HG02759 (cell line): ENCODE measurements at regions not wholly inside any gene's neighbourhood (a gene's known extent, or its start where the extent isn't known, plus 50 kb on each side); places are given as distances from the start of the nearest gene placed in this dataset.

Experiments used
- ATAC-seq: cut with Tn5 transposase; IDR thresholded peaks from one replicate; pipeline ENCODE4 v1.9.1; 2021; ENCODE audit warnings: mild to moderate bottlenecking, moderate library complexity; ENCODE audit not compliant: unreplicated experiment

DNA sequence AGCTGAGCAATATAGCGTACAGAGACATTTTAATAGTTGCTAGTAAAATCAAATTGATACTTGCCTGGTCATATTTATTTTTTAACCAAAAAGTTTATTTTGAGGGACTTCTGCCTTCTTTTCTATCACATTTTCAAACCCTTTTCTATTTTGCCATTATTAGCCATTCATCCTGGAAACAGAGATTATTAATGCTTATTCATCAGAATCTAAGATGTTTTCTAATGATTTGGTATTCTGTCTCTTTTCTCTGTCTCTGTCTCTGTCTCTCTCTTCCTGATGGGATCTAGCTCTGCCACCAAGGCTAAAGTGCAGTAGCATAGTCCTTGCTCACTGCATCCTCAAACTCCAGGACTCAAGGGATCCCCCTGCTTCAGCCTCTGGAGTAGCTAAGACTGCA lies 871.3 kb upstream of the CDH8 start:
- ATAC-seq: no peak

DNA sequence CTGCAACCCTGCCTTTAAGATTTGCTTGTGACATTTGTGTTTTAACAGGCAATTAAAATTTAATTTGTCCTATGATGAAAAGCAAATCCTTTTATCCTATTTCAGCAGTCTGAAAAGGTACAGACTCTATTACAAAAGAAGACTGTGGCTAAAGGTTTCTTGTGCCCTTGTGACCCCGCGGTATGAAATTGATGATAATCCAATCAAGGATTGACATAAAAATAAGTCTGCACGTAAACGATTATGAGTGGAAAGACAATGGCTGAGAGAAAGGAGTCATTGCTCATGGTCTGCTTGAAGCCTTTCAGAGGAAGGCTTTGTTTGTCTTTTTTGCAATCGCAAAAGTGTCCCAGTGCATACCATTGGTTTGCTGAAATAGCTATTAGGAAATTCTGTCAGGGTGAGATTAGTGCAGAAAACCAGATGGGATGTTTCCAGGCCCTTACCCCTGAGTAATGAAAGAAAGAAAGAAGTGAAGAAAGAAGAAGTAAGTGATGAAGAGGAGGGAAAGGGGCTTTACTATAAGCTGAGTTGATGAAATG lies 867.8 kb upstream of the CDH8 start:
- ATAC-seq: no peak

GRCh38 chr16:62899737-62900136 lies 863.5 kb upstream of the CDH8 start:
- no peak for ATAC-seq

DNA sequence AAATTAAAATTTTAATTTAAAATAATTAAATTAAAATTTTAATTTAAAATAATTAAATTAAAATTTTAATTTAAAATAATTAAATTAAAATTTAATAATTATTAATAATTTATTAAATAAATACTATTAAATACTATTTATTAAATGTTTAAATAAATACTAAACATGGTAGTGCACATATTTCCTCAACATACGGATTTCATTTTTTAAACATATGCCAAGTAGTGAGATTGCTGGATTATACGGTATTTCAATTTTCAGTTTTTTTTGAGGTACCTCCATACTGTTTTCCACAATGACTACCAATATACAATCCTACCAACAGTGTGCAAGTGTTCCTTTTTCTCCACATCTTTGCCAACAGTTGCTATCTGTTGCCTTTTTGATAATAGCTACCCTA lies 852.9 kb upstream of the CDH8 start:
- no peak for ATAC-seq

- no peak for ATAC-seq
Observed at GRCh38 chr16:62883509-62883908, 847.3 kb upstream of the CDH8 start.

DNA sequence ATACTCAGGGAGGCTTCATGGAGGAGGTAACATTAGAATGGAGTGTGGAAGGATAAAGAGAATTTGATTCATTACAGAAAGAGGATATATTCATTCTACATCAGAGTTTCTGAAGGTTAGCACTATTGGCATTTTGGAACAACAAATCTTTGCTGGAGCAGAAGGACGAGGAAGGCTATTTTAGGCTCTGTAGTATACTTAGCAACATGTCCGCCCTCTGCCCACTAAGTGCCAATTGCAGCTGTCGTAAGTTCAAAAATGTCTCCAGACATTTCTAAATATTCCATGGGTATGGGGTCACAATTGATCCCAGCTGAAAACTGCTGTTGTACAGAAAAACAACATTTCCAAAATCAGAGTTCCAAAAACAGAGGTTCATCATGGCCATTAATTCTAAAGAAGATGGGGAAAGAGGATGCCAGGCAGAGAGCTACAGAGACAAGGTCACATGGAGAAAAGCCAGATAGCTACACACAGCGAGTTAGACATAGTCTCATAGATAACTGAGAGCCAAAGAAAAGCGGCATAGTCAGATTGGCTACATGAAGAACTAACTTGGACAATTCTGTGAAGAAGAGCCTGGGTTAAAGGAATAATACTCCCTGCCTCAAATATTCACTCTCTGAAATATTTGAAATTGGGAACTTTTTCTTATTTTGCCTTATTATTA lies 846.4 kb upstream of the CDH8 start:
- ATAC-seq: no peak

DNA sequence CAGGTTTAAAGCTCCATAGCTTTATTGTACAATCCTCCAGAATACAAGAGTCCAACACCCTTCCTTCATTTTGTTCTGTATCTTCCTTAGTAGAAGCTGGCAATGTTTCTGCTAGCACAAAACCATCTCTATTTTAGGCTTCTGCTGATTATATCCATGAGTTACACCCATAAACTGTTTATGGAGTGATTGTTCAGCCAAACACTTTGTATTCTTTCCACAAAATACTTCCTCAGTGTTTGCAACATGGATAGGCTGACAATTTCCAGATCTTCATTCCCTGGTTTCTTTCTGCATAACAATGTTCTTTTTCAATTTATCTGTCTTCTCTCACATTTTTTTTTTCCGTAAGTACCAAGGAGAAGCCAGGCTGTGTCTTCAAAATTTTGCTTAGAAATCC lies 839.9 kb upstream of the CDH8 start:
- ATAC-seq: no peak

DNA sequence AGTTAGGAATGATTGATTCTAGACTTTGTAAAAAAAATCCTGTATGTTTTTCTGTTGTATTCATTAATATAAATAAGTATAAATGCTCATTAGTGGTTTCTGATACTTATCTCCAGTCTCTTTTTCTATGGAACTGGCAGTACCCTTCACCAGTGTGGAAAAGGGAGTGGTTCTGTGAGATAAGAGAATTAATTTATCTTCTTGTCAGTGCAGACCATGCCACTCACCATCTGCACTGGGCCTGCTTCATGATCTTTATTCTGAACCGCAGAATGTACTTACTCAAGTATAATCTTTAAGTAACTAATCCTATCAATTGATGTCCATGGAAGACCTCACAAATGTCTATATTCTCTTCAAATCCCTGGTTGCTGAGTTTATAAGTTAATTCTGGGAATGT lies 836.1 kb upstream of the CDH8 start:
- ATAC-seq: no peak

DNA sequence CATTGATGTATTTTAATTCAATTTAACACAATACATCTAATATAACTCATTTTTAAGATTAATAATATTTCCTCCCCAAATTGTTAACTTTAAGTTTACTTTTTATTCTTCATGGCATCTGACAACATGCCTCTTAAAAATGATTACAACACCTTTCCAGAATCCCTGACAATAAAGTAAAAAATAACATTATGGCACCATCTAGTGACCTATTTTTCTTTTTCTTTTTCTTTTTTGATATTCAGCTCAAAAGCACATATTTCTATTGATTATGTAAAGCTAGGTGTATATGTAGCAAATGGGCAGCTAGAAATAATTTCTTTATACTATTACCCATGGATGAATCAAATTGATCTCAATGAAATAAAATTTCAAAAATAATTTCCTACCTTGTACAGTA lies 834.3 kb upstream of the CDH8 start:
- no peak for ATAC-seq

DNA sequence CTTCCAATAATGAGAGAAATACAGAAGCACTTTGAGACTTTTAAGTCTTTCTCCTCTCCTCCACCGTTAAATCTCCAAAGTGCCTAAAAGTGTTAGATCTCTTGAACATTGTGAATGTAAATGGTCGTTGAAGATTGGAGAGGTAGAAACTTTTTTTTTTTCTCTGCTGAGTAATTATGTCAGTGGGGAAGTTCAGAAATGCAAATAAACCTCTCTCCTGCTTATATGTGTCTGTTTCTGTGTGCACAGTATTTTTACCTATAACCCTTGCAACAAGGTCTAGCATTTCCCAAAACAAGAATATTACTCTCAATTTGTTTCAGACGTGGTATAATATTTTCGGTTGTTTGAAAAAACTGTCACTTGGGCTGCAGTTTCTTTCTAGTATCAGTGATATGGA lies 833.6 kb upstream of the CDH8 start:
- no peak for ATAC-seq

- no peak for ATAC-seq
Observed at GRCh38 chr16:62863139-62863538, 826.9 kb upstream of the CDH8 start.

GRCh38 chr16:62853887-62854286 lies 817.6 kb upstream of the CDH8 start:
- no peak for ATAC-seq

GRCh38 chr16:62846399-62847057 lies 810.3 kb upstream of the CDH8 start:
- ATAC-seq: no peak

GRCh38 chr16:62832214-62832613 lies 796.0 kb upstream of the CDH8 start:
- no peak for ATAC-seq

GRCh38 chr16:62831235-62831850 lies 795.1 kb upstream of the CDH8 start:
- ATAC-seq: no peak

DNA sequence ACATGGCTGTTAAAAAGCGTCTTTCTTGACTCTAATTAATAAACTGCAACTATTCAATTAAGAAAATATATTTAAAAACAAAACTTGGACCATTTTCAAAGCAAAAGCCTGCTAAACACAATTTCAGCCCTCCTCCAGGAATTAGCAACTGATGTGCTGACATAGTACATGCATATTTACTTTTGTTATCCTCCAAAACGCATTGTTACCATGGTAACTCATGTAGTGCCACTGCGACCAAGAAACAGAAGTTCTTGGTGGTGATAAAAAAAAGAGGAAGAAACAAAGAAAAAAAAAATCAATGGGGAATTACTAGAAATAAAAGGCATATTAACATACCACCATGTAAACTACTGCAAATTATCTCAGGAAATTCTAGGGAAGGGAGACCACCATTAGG lies 793.4 kb upstream of the CDH8 start:
- ATAC-seq: no peak

DNA sequence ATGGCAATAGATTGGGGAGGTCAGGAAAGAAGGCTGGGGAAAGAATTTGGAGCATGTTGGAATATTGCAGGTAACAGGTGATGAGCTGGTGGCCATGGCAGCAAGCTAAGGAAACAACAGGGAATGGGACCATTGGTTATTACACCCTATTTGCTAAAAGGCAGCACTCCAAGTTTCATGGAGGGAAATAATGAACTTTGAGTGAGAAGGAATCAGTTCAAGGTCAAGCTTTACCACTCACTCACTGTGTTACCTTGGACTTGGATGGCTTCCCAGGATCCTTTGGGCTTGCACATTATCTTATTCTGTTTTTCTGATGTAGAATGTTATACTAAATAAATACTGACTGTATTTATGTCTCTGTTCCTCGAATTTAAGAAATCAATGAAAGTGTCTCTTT lies 792.8 kb upstream of the CDH8 start:
- no peak for ATAC-seq

GRCh38 chr16:62821824-62822223 lies 785.6 kb upstream of the CDH8 start:
- ATAC-seq: no peak

- ATAC-seq: no peak
Observed at GRCh38 chr16:62816971-62817519, 780.8 kb upstream of the CDH8 start.

DNA sequence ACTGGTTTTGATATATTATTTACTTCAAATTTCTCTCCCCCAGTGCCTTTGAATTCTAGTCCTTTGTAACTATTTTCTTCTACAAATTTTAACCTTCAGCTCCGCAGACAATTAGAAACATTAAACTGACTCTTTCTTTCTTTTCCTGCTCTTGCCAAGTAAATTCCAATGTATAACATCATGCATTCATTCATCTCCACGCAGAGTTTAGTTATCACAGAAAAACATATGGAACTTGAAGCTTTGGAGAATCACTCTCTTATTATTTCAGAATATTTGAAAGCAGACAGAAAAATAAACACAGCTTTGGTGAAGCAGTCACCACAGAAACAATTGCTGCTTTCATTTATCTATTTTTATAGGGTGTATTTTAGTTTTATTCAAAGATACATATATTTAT lies 778.7 kb upstream of the CDH8 start:
- ATAC-seq: no peak

DNA sequence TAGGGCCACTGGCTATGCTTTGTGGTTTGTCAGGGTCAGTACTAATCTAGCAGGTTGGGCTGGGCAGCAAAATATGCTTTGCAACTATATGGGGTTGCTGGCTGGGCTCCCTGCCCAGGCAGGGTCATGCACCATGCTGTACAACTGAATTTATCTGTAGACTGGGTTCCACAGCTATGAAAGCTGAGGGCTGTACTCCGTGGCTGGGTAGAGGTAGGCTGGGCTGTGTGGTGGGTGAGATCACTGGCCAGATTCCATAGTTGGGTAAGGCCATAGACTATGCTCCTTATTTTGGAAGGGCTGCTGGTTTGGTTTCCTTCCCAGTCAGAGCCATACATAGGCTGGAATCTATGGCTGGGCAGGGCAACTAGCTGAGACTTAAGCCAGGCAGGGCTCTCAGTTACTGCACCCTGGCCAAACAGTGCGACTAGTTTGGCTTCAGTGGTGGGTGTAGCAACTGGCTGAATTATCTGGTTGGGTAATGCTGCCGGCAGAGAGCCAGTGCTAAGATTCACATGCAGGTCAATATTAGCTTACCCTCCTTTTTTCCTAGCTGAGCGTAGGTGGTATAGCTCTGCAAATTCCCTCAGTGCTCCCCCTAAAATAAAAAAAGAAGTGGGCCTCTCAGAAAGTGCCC lies 769.1 kb upstream of the CDH8 start:
- no peak for ATAC-seq
